CD14-positive monocyte (primary cell): ENCODE measurements at regions not wholly inside any gene's neighbourhood (a gene's known extent, or its start where the extent isn't known, plus 50 kb on each side); places are given as distances from the start of the nearest gene placed in this dataset.

ENCODE experiments used
- DNase-seq, 3 donors: peaks; one replicate each; pipeline ENCODE4 v3.0.0-alpha.2; 2011 to 2022
- H2AFZ ChIP-seq: 2 replicates; pipeline ENCODE4 v1.6.0; 2012; ENCODE audit warnings: mild to moderate bottlenecking, low read depth, low read length, inconsistent platforms; ENCODE audit not compliant: insufficient read depth, poor library complexity, severe bottlenecking
- H3K27ac ChIP-seq, 2 donors: 1 replicate in 1 of 2; 2 replicates in 1 of 2; pipeline ENCODE4 v1.5.1; 2012 to 2013; ENCODE audit warnings: low read length in 2 of 2, control low read depth in 1 of 2, inconsistent platforms in 1 of 2, low read depth in 1 of 2, mild to moderate bottlenecking in 1 of 2
- H3K27me3 ChIP-seq, 2 donors: one replicate each; pipeline versions ENCODE4 v1.6.0 to v1.6.1; 2011 to 2013; ENCODE audit warnings: low read length in 2 of 2; ENCODE audit not compliant: control insufficient read depth in 2 of 2, insufficient read depth in 2 of 2
- H3K36me3 ChIP-seq, 2 donors: replicated peaks in 1 of 2; 1 replicate in 1 of 2; 2 replicates in 1 of 2; pipeline versions ENCODE4 v1.5.1 to v1.6.1; 2012 to 2013; ENCODE audit warnings: low read length in 2 of 2, control low read depth in 1 of 2, inconsistent platforms in 1 of 2, mild to moderate bottlenecking in 1 of 2; ENCODE audit not compliant: insufficient read depth in 2 of 2, control insufficient read depth in 1 of 2
- H3K4me1 ChIP-seq, 2 donors: 1 replicate in 1 of 2; 2 replicates in 1 of 2; pipeline versions ENCODE4 v1.5.1 to v1.6.1; 2012 to 2013; ENCODE audit warnings: low read length in 2 of 2, control low read depth in 1 of 2, inconsistent platforms in 1 of 2, mild to moderate bottlenecking in 1 of 2, moderate library complexity in 1 of 2; ENCODE audit not compliant: insufficient read depth in 2 of 2, control insufficient read depth in 1 of 2
- H3K4me2 ChIP-seq: replicated peaks from 2 replicates; pipeline ENCODE3; 2012; ENCODE audit warnings: low read length, moderate library complexity, mild to moderate bottlenecking; ENCODE audit not compliant: poor library complexity, severe bottlenecking; ENCODE audit errors: extremely low read depth
- H3K4me3 ChIP-seq, 3 experiments: fragments of 200-600 bp in 1 of 3; sonication (generic) in 1 of 3; replicated peaks in 1 of 3; 1 replicate in 2 of 3; 2 replicates in 1 of 3; pipeline ENCODE4 v1.5.1; 2011 to 2013; ENCODE audit warnings: low read length in 3 of 3, mild to moderate bottlenecking in 3 of 3, control low read depth in 2 of 3, low read depth in 2 of 3, inconsistent platforms in 1 of 3, moderate library complexity in 1 of 3
- H3K79me2 ChIP-seq: 2 replicates; pipeline ENCODE4 v1.6.0; 2012; ENCODE audit warnings: mild to moderate bottlenecking, control low read depth, inconsistent platforms, low read length, moderate library complexity; ENCODE audit not compliant: insufficient read depth
- H3K9ac ChIP-seq: 2 replicates; pipeline ENCODE4 v1.6.0; 2017; ENCODE audit warnings: low read length, mild to moderate bottlenecking; ENCODE audit not compliant: insufficient read depth, poor library complexity, severe bottlenecking
- H3K9me3 ChIP-seq, 2 donors: replicated peaks in 1 of 2; 1 replicate in 1 of 2; 2 replicates in 1 of 2; pipeline versions ENCODE4 v1.5.1 to v1.6.1; 2012 to 2013; ENCODE audit warnings: low read length in 2 of 2, control low read depth in 1 of 2; ENCODE audit not compliant: control insufficient read depth in 1 of 2, insufficient read depth in 1 of 2
- H4K20me1 ChIP-seq: 2 replicates; pipeline ENCODE4 v1.6.0; 2012; ENCODE audit warnings: mild to moderate bottlenecking, low read length, control low read depth, moderate library complexity; ENCODE audit not compliant: insufficient read depth
- H3K27ac Mint-ChIP-seq, 7 donors: one replicate each; pipeline ENCODE4 v1.8.0; 2020; ENCODE audit warnings: mild to moderate bottlenecking in 7 of 7, mixed read lengths in 7 of 7, moderate library complexity in 6 of 7, inconsistent platforms in 2 of 7
- H3K27me3 Mint-ChIP-seq, 3 donors: one replicate each; pipeline ENCODE4 v1.8.0; 2021 to 2022; ENCODE audit warnings: low read depth in 3 of 3, mild to moderate bottlenecking in 3 of 3, mixed read lengths in 3 of 3, moderate library complexity in 3 of 3, inconsistent platforms in 1 of 3
- H3K36me3 Mint-ChIP-seq, 2 donors: one replicate each; pipeline ENCODE4 v1.8.0; 2020; ENCODE audit warnings: mixed read lengths in 2 of 2, inconsistent platforms in 1 of 2, mild to moderate bottlenecking in 1 of 2
- H3K4me1 Mint-ChIP-seq: one replicate; pipeline ENCODE4 v1.8.0; 2020; ENCODE audit warnings: mild to moderate bottlenecking, mixed read lengths
- H3K4me3 Mint-ChIP-seq, 2 donors: one replicate each; pipeline ENCODE4 v1.8.0; 2020; ENCODE audit warnings: mild to moderate bottlenecking in 2 of 2, mixed read lengths in 2 of 2, moderate library complexity in 1 of 2
- H3K9me3 Mint-ChIP-seq, 7 donors: one replicate each; pipeline ENCODE4 v1.8.0; 2020 to 2022; ENCODE audit warnings: mixed read lengths in 7 of 7, mild to moderate bottlenecking in 6 of 7, moderate library complexity in 6 of 7, inconsistent platforms in 2 of 7
- WGBS: methylation state at CpG from one replicate; pipeline ENCODE4 v1.1.5; 2013; ENCODE audit warnings: missing lambda C conversion rate; ENCODE audit not compliant: insufficient coverage; 5-methylcytosine and 5-hydroxymethylcytosine counted together
- intact Hi-C, 2 donors: fragments of 100-400 bp; cut with micrococcal nuclease; formaldehyde crosslinking; loops; one replicate each; pipeline versions ENCODE4 v1.15.0 to v1.15.1; 2023
- TF ChIP-seq, protein P1 (sequence below): fragments of 200-600 bp; IDR thresholded peaks from one replicate; pipeline ENCODE4 v1.8.0; 2022; ENCODE audit warnings: antibody characterized with exemption, mild to moderate bottlenecking

DNA sequence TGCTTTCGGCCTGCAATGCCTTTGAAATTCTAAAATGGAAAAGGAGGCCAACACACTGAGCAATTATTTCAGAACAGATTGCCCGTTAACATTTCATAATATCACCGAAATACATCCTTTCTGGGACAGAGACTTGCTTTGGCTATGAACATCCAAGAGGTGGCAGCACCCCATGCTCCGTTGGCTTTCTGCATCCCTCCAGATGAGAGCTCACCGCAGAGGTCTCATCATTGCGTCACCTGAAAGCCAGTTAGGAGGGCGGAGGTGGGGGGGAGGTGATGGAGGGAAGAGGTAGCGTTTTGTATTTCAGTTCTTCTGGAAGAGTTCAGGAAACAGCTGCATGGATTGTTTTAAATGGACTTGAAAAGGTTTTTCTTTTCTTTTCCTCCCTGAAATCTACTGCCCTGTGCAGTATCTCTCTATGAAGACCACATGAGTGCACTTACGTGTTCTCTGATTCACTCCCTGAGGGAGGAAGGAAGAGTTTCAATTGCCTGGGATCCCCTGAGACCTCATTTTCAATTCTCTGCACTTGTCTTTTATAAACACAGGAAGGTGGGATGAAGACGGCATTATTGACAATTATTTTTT, 166.8 kb upstream of the PGRMC2 start:
- 0% methylated on average over 7 of the region's 10 CpGs for WGBS
- H3K4me1 Mint-ChIP-seq = peaks cover 2% of the 10 kb centered on the region
- no peaks in the 10 kb centered on the region for H3K9me3 Mint-ChIP-seq
- TF ChIP-seq, protein P1, sequence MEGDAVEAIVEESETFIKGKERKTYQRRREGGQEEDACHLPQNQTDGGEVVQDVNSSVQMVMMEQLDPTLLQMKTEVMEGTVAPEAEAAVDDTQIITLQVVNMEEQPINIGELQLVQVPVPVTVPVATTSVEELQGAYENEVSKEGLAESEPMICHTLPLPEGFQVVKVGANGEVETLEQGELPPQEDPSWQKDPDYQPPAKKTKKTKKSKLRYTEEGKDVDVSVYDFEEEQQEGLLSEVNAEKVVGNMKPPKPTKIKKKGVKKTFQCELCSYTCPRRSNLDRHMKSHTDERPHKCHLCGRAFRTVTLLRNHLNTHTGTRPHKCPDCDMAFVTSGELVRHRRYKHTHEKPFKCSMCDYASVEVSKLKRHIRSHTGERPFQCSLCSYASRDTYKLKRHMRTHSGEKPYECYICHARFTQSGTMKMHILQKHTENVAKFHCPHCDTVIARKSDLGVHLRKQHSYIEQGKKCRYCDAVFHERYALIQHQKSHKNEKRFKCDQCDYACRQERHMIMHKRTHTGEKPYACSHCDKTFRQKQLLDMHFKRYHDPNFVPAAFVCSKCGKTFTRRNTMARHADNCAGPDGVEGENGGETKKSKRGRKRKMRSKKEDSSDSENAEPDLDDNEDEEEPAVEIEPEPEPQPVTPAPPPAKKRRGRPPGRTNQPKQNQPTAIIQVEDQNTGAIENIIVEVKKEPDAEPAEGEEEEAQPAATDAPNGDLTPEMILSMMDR = peak; percentile 70
- H3K36me3 Mint-ChIP-seq = no peaks in the 10 kb centered on the region
- H3K4me3 ChIP-seq = no peak overlapping the region
- peaks cover 0 to 2% (median 0%) of the 10 kb centered on the region in 3 donors for H3K27me3 Mint-ChIP-seq
- no peaks in the 10 kb centered on the region for H3K27me3 ChIP-seq
- H3K4me1 ChIP-seq = no peaks in the 10 kb centered on the region
- no peak overlapping the region for H3K4me2 ChIP-seq
- DNase-seq = peak; percentile 17 to 55 (median 47)
- H3K9me3 ChIP-seq = no peaks in the 10 kb centered on the region
- no peaks in the 10 kb centered on the region for H3K36me3 ChIP-seq
- no peak overlapping the region for H3K27ac Mint-ChIP-seq
- no peak overlapping the region for H3K9ac ChIP-seq
- no peaks in the 10 kb centered on the region for H3K79me2 ChIP-seq
- intact Hi-C loops = loop anchor here in 1 of 2 donors (10.0 kb wide), 1 partner anchor 410 kb away; no protein-coding TSS in a partner anchor
- H4K20me1 ChIP-seq = no peaks in the 10 kb centered on the region
- H3K27ac ChIP-seq = no peak overlapping the region
- no peak overlapping the region for H3K4me3 Mint-ChIP-seq
- H2AFZ ChIP-seq = no peak overlapping the region

GRCh38 chr4:128452415-128452814, 164.8 kb upstream of the PGRMC2 start:
- H3K4me1 Mint-ChIP-seq = peaks cover 2% of the 10 kb centered on the region
- H3K27ac ChIP-seq = no peak overlapping the region
- H3K79me2 ChIP-seq = no peaks in the 10 kb centered on the region
- no peaks in the 10 kb centered on the region for H4K20me1 ChIP-seq
- H3K9ac ChIP-seq = no peak overlapping the region
- TF ChIP-seq, protein P1 = no peak
- H3K27me3 Mint-ChIP-seq = peaks cover 0 to 2% (median 0%) of the 10 kb centered on the region in 3 donors
- no peak for DNase-seq
- no peak overlapping the region for H3K4me2 ChIP-seq
- peak overlapping the region in 1 of 7 donors; percentile 28 for H3K27ac Mint-ChIP-seq
- H3K4me3 ChIP-seq = no peak overlapping the region
- no peak overlapping the region for H2AFZ ChIP-seq
- H3K36me3 ChIP-seq = no peaks in the 10 kb centered on the region
- WGBS = no CpG with 5 or more reads among the region's 3 CpGs
- H3K4me3 Mint-ChIP-seq = no peak overlapping the region
- intact Hi-C loops = loop anchor here in 1 of 2 donors (10.0 kb wide), 1 partner anchor 412 kb away; no protein-coding TSS in a partner anchor
- H3K4me1 ChIP-seq = no peaks in the 10 kb centered on the region
- peaks cover 0 to under 1% (median 0%) of the 10 kb centered on the region in 7 donors for H3K9me3 Mint-ChIP-seq
- no peaks in the 10 kb centered on the region for H3K36me3 Mint-ChIP-seq
- H3K9me3 ChIP-seq = no peaks in the 10 kb centered on the region
- H3K27me3 ChIP-seq = no peaks in the 10 kb centered on the region
